Stimulated activated CD4-positive, alpha-beta T cell treated with anti-CD3 and anti-CD28 coated beads, Interleukin-15, amount 100 ng/mL, for 48 hours (primary cell): ENCODE measurements at regions not wholly inside any gene's neighbourhood (a gene's known extent, or its start where the extent isn't known, plus 50 kb on each side); places are given as distances from the start of the nearest gene placed in this dataset.

Source experiments
- DNase-seq, 2 donors: peaks; one replicate each; pipeline ENCODE4 v3.0.0-alpha.2; 2020; ENCODE audit warnings: low read depth in 2 of 2

DNA sequence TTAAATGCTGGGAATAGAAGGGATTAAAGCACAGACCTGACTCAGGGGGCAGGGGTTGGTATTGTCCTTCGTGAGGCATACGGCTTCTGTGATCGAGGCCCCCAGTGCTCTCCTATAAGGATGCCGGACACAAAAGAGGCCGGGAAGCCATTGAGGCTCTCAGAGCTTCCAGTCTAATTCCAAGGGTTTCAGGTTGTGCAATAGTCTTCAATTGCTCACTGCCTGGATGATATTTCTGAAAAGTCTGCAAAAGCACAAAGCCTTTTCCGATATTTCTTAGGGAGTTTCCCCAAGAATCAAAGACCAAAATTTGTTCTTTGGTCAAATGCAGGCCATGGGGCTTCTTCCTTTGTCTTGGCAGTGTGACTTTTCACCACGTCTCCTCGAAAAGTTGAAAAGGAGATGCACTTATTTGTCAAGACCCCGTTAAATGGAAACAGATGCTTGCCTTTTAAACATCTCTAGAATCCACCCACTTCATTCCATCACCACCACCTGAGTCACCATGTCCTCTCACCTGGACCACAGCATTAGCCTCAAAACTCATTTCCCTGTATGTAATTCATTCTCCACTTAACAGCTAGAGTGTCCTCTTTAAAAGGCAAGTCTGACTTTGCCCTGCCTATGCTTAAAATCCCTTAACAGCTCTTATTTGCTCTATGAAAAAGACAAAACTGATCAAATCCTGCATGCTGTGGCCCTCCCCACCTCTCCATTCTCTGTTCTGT, 134.8 kb upstream of the NAMPT start:
- DNase-seq, result peak in 1 of 2 donors; percentile 40

- no peak for DNase-seq
These were observed 133.7 kb upstream of the NAMPT start for GRCh38 chr7:106418526-106418925.

GRCh38 chr7:106418094-106418493, 133.3 kb upstream of the NAMPT start:
- DNase-seq, result no peak

DNA sequence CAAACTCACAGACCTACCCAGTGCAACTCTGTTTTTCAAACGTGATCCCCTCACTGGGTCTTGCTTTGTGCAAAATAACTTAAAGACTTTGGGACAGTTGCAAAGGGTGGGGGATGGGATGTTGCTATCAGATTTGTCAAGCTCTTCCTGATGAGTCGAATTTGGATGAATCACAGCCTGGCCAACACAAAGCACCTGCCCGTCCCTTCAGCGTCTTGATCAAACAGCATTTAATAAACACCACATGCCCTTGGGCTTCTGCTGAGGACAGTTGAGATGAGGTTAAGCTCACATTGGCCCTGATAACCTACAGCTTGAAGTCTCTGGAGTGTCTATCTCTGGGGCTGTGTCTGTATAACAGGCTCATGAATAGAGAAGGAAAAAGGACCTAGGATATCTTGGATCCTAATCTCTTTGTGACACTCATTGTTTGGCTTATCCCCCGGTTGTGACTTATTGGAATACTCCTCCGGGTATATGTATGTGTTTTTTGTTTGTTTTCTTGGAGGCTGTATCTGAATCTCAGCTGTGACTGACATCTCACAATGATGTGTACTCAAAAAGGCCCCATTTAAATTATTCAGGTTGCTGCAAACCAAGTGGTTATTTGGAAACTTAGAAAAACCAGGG, 132.6 kb upstream of the NAMPT start:
- DNase-seq, result no peak

DNA sequence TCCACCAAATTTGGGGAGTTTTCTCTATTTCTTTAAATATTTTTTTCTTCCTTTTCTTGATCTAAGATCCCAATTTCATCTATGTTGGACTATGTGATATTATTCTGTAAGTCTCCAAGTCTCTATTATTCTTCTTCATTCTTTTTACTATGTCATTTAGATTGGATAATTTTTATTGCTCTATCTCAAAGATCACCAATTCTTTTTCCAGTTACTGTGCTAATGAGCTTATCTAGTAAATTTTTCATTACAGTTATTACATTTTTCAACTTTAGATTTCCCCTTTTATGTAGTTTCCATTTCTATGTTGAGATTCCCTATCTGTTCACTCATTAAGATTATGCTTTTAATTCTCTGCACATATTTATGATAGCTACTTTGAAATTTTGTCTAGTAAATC, 131.6 kb upstream of the NAMPT start:
- no peak for DNase-seq

DNA sequence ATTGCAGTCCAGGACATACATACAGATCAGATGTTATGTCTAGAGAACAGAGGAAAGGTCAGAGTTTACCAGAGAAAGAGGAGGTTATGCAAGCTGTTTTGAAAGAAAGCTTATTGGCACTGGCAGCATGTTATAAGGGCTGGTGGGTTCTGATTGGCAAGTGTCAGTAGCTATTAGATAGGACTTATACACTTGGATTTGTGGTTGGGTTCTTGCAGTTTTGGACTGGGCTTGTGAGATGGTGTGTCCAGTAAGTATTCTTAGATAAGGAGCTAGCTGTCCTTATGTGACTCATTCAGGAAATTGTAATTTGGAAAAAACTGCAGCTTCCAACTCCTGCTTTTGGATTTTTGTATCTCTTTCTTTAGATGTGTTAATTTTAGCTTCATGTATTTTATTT, 130.7 kb upstream of the NAMPT start:
- DNase-seq, result no peak

DNA sequence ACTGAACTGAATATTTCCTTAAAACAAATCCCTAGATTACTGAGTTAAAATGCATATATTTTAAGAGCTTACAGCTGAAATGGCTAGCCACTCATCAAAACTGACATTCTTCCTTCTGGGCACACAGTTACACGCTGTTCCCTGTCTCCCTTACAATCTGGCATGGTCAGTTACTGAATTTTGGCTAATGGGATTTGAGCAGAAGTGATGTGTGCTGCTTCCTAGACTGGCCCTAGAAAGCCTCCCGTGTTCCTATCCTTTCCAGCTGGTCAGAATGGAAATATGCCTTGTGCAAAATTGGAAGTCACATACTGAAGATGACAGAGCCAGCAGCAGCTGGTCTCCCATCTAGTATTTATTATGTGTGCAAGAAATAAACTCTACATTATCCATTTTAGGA, 128.7 kb upstream of the NAMPT start:
- no peak for DNase-seq

DNA sequence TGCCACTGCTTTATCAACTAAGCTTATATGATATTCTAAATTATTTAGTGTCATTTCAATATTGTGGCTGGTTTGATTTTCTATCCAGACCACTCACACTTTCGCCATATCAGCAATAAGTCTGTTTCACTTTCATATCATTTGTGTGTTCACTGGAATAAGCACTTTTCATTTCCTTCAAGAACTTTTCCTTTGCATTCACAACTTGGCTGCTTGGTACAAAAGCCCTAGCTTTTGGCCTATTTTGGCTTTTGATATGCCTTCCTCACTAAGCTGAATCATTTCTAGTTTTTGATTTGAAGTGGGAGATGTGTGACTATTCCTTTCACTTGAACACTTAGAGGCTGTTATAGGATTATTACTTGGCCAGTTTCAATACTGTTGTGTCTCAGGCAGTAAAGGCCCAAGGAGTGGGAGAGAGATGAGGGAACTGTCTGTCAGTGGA, 120.9 kb upstream of the NAMPT start:
- no peak for DNase-seq

DNA sequence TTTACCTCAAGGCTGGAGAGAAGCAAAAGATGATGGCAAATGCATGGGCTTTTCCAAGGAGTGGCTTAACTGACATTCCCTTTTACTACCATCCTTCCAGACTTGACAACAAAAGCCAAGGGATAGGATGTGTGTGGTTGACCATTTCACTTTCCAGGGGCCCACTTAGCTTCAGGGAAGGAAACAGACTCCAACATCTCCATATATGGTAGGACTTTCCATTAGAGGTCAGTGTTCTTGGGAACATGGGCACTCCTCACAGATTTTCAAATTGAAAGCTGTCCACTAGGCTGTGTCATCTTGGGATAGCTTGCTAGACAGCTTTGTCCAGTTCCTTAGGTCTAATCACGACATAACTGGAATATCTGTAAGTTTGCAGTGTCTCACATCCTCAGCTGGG, 118.1 kb upstream of the NAMPT start:
- DNase-seq, result no peak

- DNase-seq, result no peak
These were observed 116.1 kb upstream of the NAMPT start for GRCh38 chr7:106400923-106401322.

- DNase-seq, result no peak
These were observed 114.0 kb upstream of the NAMPT start for GRCh38 chr7:106398786-106399185.

- no peak for DNase-seq
These were observed 113.2 kb upstream of the NAMPT start for GRCh38 chr7:106397994-106398393.

GRCh38 chr7:106394526-106394925, 109.7 kb upstream of the NAMPT start:
- no peak for DNase-seq

DNA sequence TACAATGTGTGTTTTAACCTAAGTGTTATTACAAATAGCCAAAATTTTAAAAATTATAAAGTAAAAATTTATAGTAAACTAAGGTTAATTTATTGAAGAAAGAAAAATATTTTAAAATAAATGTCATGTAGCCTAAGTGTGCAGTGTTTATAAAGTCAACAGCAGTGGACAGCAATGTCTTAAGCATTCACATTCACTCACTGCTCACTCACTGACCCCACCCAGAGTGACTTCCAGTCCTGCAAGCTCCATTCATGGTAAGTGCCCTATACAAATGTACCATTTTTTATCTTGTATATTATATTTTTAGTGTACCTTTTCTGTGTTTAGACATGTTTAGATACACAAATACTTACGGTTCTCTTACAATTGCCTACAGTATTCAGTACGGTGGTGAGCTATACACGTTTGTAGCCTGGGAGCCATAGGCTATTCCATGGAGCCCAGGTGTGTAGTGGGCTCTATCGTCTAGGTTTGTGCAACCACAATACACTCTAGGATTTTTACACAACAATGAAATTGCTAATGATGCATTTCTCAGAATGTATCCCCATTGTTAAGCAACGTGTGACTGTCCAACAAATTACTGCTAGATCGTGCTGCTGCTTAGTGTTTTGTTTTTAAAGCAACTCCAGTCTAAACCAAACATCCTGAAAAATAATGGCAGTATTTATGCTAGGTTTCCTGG, 108.9 kb upstream of the NAMPT start:
- DNase-seq, result no peak

DNA sequence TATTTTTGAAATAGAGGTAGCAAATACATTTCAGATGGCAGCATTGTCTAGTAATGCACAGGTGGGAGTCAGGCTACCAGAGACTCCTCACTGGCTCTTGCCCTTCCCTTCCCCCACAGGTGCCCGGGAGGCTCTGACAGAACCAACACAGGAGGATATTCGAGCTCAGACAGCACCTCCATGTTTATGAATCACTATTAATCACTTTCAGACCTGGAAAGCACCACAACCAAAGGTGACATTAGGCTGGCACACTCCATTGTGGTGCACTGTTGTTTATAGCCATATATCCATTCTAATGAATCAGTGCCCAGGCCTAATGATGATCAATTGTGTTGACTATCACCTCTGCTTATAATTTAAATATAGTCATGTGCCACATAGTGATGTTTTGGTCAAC, 107.8 kb upstream of the NAMPT start:
- DNase-seq, result no peak

GRCh38 chr7:106392144-106392543, 107.4 kb upstream of the NAMPT start:
- DNase-seq, result no peak

GRCh38 chr7:106386958-106387357, 102.2 kb upstream of the NAMPT start:
- DNase-seq, result no peak

- no peak for DNase-seq
These were observed 99.6 kb upstream of the NAMPT start for GRCh38 chr7:106384373-106384772.

GRCh38 chr7:106382929-106383328, 98.1 kb upstream of the NAMPT start:
- no peak for DNase-seq

GRCh38 chr7:106382129-106382528, 97.3 kb upstream of the NAMPT start:
- DNase-seq, result no peak

DNA sequence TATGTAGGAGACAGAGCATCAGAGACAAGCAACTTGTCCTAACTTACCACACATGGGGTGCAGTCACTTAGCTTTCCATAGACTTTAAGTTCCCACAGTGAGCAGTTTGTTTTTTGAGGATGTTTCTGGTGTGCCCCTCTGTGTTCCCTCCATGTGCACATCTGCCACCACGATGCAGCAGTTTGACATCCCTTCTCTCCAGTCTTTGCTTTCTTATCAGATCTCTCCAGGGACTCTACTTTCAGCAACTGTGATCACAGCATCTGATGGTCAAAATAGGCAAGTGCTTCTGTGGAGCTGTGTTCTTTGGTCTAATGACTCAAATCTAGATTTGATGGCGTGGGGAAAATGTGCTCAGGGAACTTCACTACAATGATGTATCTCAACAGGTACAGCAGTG, 96.5 kb upstream of the NAMPT start:
- no peak for DNase-seq

DNA sequence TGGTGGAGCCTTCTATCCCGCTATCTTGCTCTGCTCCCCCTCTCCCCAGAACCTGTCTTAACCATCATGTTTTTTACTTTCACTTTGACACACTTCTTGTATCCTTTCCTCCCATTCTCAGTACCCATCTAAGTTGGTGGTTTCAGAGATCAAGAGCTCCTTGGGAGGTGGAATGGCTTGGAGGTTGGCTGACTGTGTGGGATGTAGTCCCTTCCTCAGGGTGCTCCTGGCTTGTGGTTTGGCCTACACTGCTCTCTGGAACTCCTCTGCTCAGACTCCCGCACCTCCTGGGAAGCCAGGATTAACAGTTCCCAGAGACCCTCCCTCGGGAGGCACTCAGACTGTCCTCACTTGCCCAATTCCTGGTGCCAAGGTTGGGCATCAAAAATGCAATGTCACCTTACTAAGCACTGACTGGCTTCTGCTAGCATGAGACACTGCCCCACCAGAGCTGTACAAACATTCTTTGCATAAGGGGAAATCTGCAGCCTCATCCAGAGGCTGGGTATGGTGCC, 93.1 kb upstream of the NAMPT start:
- DNase-seq, result no peak
